KMS-11 (cell line): ENCODE measurements at regions not wholly inside any gene's neighbourhood (a gene's known extent, or its start where the extent isn't known, plus 50 kb on each side); places are given as distances from the start of the nearest gene placed in this dataset.

Experiments used
- H2AFZ ChIP-seq: fragments of 200-600 bp; sonication (generic); 2 replicates; pipeline ENCODE4 v1.6.1; 2016; ENCODE audit warnings: antibody characterized with exemption, mixed run types, low read depth
- H3K27ac ChIP-seq: fragments of 200-600 bp; sonication (generic); 2 replicates; pipeline ENCODE4 v1.6.1; 2016; ENCODE audit warnings: mild to moderate bottlenecking, mixed run types
- H3K27me3 ChIP-seq: fragments of 200-600 bp; sonication (generic); 2 replicates; pipeline ENCODE4 v1.6.1; 2017; ENCODE audit warnings: mild to moderate bottlenecking, low read depth, mixed run types, moderate library complexity; ENCODE audit not compliant: insufficient read depth
- H3K36me3 ChIP-seq: fragments of 200-600 bp; sonication (generic); 2 replicates; pipeline ENCODE4 v1.6.1; 2017; ENCODE audit warnings: mild to moderate bottlenecking, mixed run types; ENCODE audit not compliant: insufficient read depth
- H3K4me1 ChIP-seq: fragments of 200-600 bp; sonication (generic); 2 replicates; pipeline ENCODE4 v1.6.1; 2016; ENCODE audit warnings: mild to moderate bottlenecking, low read depth, mixed run types; ENCODE audit not compliant: poor library complexity, severe bottlenecking
- H3K4me2 ChIP-seq: fragments of 200-600 bp; sonication (generic); 2 replicates; pipeline ENCODE4 v1.7.0; 2016; ENCODE audit warnings: mild to moderate bottlenecking, mixed run types
- H3K4me3 ChIP-seq: fragments of 200-600 bp; sonication (generic); IDR thresholded peaks from 2 replicates; pipeline ENCODE4 v1.6.1; 2017; ENCODE audit warnings: low read depth, low read length, mixed read lengths; ENCODE audit not compliant: insufficient read depth
- H3K79me2 ChIP-seq: fragments of 200-600 bp; sonication (generic); 2 replicates; pipeline ENCODE4 v1.6.1; 2016; ENCODE audit warnings: low read depth, mixed run types; ENCODE audit not compliant: insufficient read depth
- H3K9ac ChIP-seq: fragments of 200-600 bp; sonication (generic); 2 replicates; pipeline ENCODE4 v1.6.1; 2016; ENCODE audit warnings: mild to moderate bottlenecking, mixed run types
- H4K20me1 ChIP-seq: fragments of 200-600 bp; sonication (generic); 2 replicates; pipeline ENCODE4 v1.6.1; 2016; ENCODE audit warnings: mild to moderate bottlenecking, mixed run types; ENCODE audit not compliant: insufficient read depth
- CTCF ChIP-seq: fragments of 200-600 bp; sonication (generic); conservative IDR thresholded peaks from 2 replicates; pipeline ENCODE4 v1.6.1; 2017; ENCODE audit warnings: low read depth, mild to moderate bottlenecking, antibody characterized with exemption, low read length, moderate library complexity, mixed read lengths

GRCh38 chr2:40038646-40039045 is 259.6 kb upstream of the THUMPD2 start:
- H3K4me3 ChIP-seq = no peak overlapping the region
- H2AFZ ChIP-seq = no peak overlapping the region
- H3K9ac ChIP-seq = no peak overlapping the region
- no peak overlapping the region for H3K27ac ChIP-seq
- no peak for TF ChIP-seq CTCF
- no peaks in the 10 kb centered on the region for H3K27me3 ChIP-seq
- no peak overlapping the region for H3K4me2 ChIP-seq
- no peaks in the 10 kb centered on the region for H3K36me3 ChIP-seq
- H3K79me2 ChIP-seq = no peaks in the 10 kb centered on the region
- no peaks in the 10 kb centered on the region for H4K20me1 ChIP-seq
- no peaks in the 10 kb centered on the region for H3K4me1 ChIP-seq

- Histone ChIP-seq H3K36me3 (no peaks in the 10 kb centered on the region), H3K27me3 (no peaks in the 10 kb centered on the region), H4K20me1 (no peaks in the 10 kb centered on the region), H3K9ac (no peak overlapping the region), H3K27ac (no peak overlapping the region), H3K4me1 (no peaks in the 10 kb centered on the region), H2AFZ (no peak overlapping the region), H3K4me3 (no peak overlapping the region), H3K79me2 (no peaks in the 10 kb centered on the region), H3K4me2 (no peak overlapping the region)
- no peak for TF ChIP-seq CTCF
Observed at GRCh38 chr2:40037303-40037702, 258.2 kb upstream of the THUMPD2 start.

- Histone ChIP-seq H3K4me1 (no peaks in the 10 kb centered on the region), H3K4me2 (no peak overlapping the region), H3K36me3 (no peaks in the 10 kb centered on the region), H3K27ac (no peak overlapping the region), H4K20me1 (no peaks in the 10 kb centered on the region), H2AFZ (no peak overlapping the region), H3K9ac (no peak overlapping the region), H3K79me2 (no peaks in the 10 kb centered on the region), H3K4me3 (no peak overlapping the region), H3K27me3 (no peaks in the 10 kb centered on the region)
- no peak for TF ChIP-seq CTCF
Observed at GRCh38 chr2:40036241-40036640, 257.2 kb upstream of the THUMPD2 start.

GRCh38 chr2:40034801-40035200 is 255.7 kb upstream of the THUMPD2 start:
- Histone ChIP-seq H3K4me3 (no peak overlapping the region), H3K4me2 (no peak overlapping the region), H2AFZ (no peak overlapping the region), H3K36me3 (no peaks in the 10 kb centered on the region), H3K27ac (no peak overlapping the region), H4K20me1 (no peaks in the 10 kb centered on the region), H3K9ac (no peak overlapping the region), H3K79me2 (no peaks in the 10 kb centered on the region), H3K27me3 (no peaks in the 10 kb centered on the region), H3K4me1 (no peaks in the 10 kb centered on the region)
- TF ChIP-seq CTCF = no peak

GRCh38 chr2:40034198-40034597 is 255.1 kb upstream of the THUMPD2 start:
- no peak for TF ChIP-seq CTCF
- H3K9ac ChIP-seq = no peak overlapping the region
- no peak overlapping the region for H2AFZ ChIP-seq

More at GRCh38 chr2:40034198-40034597, 255.1 kb upstream of the THUMPD2 start:
- H3K79me2 ChIP-seq = no peaks in the 10 kb centered on the region
- H3K4me3 ChIP-seq = no peak overlapping the region
- H3K4me1 ChIP-seq = peaks cover 5% of the 10 kb centered on the region
- H3K27me3 ChIP-seq = no peaks in the 10 kb centered on the region
- H3K4me2 ChIP-seq = no peak overlapping the region
- no peak overlapping the region for H3K27ac ChIP-seq
- H3K36me3 ChIP-seq = no peaks in the 10 kb centered on the region
- H4K20me1 ChIP-seq = no peaks in the 10 kb centered on the region
